A549 (cell line): ENCODE measurements at regions not wholly inside any gene's neighbourhood (a gene's known extent, or its start where the extent isn't known, plus 50 kb on each side); places are given as distances from the start of the nearest gene placed in this dataset.

Experiments used
- ATAC-seq, 2 experiments: fragments of 200-7000 bp in 1 of 2; fragments of >200 bp in 1 of 2; cut with Nextera tagmentation in 1 of 2; cut with Tn5 transposase in 1 of 2; 3 replicates each; pipeline versions ENCODE4 v1.8.0 to v1.9.1; 2018 to 2020; ENCODE audit warnings: mild to moderate bottlenecking in 1 of 2, moderate library complexity in 1 of 2
- CTCF ChIA-PET: fragments of 300-600 bp; sonication (Branson Sonifier 250); formaldehyde crosslinking; extraction: SDS; loops from one replicate; lab custom pipeline; 2021; ENCODE audit warnings: antibody characterized with exemption, inconsistent platforms; lab: Yijun Ruan, JAX
- POLR2A ChIA-PET: fragments of 350-600 bp; formaldehyde crosslinking; extraction: SDS; loops from one replicate; lab custom pipeline; 2021; ENCODE audit warnings: antibody characterized with exemption, inconsistent platforms; lab: Yijun Ruan, JAX
- DNase-seq, 2 experiments: peaks; one replicate each; pipeline versions ENCODE4 v3.0.0 to v3.0.0-alpha.2; 2011 to 2016; ENCODE audit warnings: low read depth in 1 of 2, low spot score in 1 of 2
- FAIRE-seq: peaks from 2 replicates; lab custom pipeline; 2011; peaks lifted over from hg19 to GRCh38; lab: Jason Lieb, UNC
- H3K27ac ChIP-seq, 2 experiments: fragments of >200 bp; sonication (Bioruptor Twin); formaldehyde crosslinking; 3 replicates each; pipeline ENCODE4 v1.5.1; 2016 to 2017
- H3K4me1 ChIP-seq: fragments of >200 bp; sonication (Bioruptor Twin); formaldehyde crosslinking; 3 replicates; pipeline ENCODE4 v1.6.1; 2016
- H3K4me2 ChIP-seq: fragments of >200 bp; sonication (Bioruptor Twin); formaldehyde crosslinking; 3 replicates; pipeline ENCODE4 v1.6.1; 2016
- H3K4me3 ChIP-seq: fragments of >200 bp; sonication (Bioruptor Twin); formaldehyde crosslinking; 3 replicates; pipeline ENCODE4 v1.5.1; 2016
- H3K9me3 ChIP-seq: fragments of >200 bp; sonication (Bioruptor Twin); formaldehyde crosslinking; 3 replicates; pipeline ENCODE4 v1.6.1; 2016
- BHLHE40 ChIP-seq: IDR thresholded peaks from 2 replicates; pipeline ENCODE4 v1.6.1; 2012; ENCODE audit warnings: low read depth, low read length, inconsistent platforms
- CBX2 ChIP-seq: fragments of 200-600 bp; sonication (generic); IDR thresholded peaks from 2 replicates; pipeline ENCODE4 v1.6.1; 2016; ENCODE audit warnings: low read depth, mild to moderate bottlenecking, borderline replicate concordance
- CBX8 ChIP-seq: fragments of 200-600 bp; sonication (generic); IDR thresholded peaks from 2 replicates; pipeline ENCODE4 v1.6.1; 2016
- CEBPB ChIP-seq, 2 experiments: fragments of >200 bp in 1 of 2; sonication (Bioruptor Twin) in 1 of 2; formaldehyde crosslinking in 1 of 2; IDR thresholded peaks; 2 replicates each; pipeline ENCODE4 v1.6.1; 2012 to 2016
- ESRRA ChIP-seq: fragments of 150-350 bp; IDR thresholded peaks from 2 replicates; pipeline ENCODE4 v1.6.1; 2014; ENCODE audit warnings: mild to moderate bottlenecking, low read length, borderline replicate concordance
- FOSL2 ChIP-seq, 2 experiments: fragments of 450-650 bp in 1 of 2; fragments of >200 bp in 1 of 2; sonication (Bioruptor Twin) in 1 of 2; formaldehyde crosslinking; IDR thresholded peaks; 2 replicates each; pipeline versions ENCODE4 v1.5.0 to v1.6.1; 2016 to 2020; ENCODE audit warnings: mild to moderate bottlenecking in 1 of 2, moderate library complexity in 1 of 2
- GATA3 ChIP-seq: IDR thresholded peaks from 2 replicates; pipeline ENCODE4 v1.6.1; 2012; ENCODE audit warnings: borderline replicate concordance
- HEYL ChIP-seq: fragments of 250-450 bp; sonication (Bioruptor Pico); IDR thresholded peaks from 2 replicates; pipeline ENCODE4 v1.8.0; 2021; ENCODE audit warnings: mild to moderate bottlenecking, moderate library complexity
- HOXB13 ChIP-seq: fragments of 250-450 bp; sonication (Bioruptor Pico); IDR thresholded peaks from 2 replicates; pipeline ENCODE4 v1.5.0; 2020; ENCODE audit warnings: low read depth, mild to moderate bottlenecking, moderate library complexity
- PHF8 ChIP-seq: fragments of 200-600 bp; sonication (generic); IDR thresholded peaks from 2 replicates; pipeline ENCODE4 v1.6.1; 2016; ENCODE audit warnings: low read depth, mild to moderate bottlenecking, antibody characterized with exemption, moderate library complexity, borderline replicate concordance
- RARB ChIP-seq: fragments of 250-450 bp; sonication (Bioruptor Pico); IDR thresholded peaks from 2 replicates; pipeline ENCODE4 v1.8.0; 2021; ENCODE audit warnings: mild to moderate bottlenecking, moderate library complexity
- RCOR1 ChIP-seq: fragments of 150-350 bp; IDR thresholded peaks from 2 replicates; pipeline ENCODE4 v1.6.1; 2014; ENCODE audit warnings: antibody characterized with exemption, low read length, low read depth
- RNF2 ChIP-seq: fragments of 200-600 bp; sonication (generic); IDR thresholded peaks from 2 replicates; pipeline ENCODE4 v1.6.1; 2016; ENCODE audit warnings: low read depth, mild to moderate bottlenecking, antibody characterized with exemption, moderate library complexity, borderline replicate concordance
- SMC3 ChIP-seq: fragments of >200 bp; sonication (Bioruptor Twin); formaldehyde crosslinking; IDR thresholded peaks from 3 replicates; pipeline ENCODE4 v1.6.1; 2018; ENCODE audit warnings: inconsistent platforms
- SREBF2 ChIP-seq: fragments of 450-650 bp; IDR thresholded peaks from 2 replicates; pipeline ENCODE4 v1.6.1; 2014; ENCODE audit warnings: mild to moderate bottlenecking, moderate library complexity
- TP53 ChIP-seq: fragments of 250-450 bp; sonication (Bioruptor Pico); IDR thresholded peaks from 2 replicates; pipeline ENCODE4 v1.5.0; 2021; ENCODE audit warnings: mild to moderate bottlenecking, moderate library complexity
- ZNF302 ChIP-seq: fragments of 250-450 bp; sonication (Bioruptor Pico); IDR thresholded peaks from 2 replicates; pipeline ENCODE4 v1.9.0; 2021; ENCODE audit warnings: inconsistent platforms, mild to moderate bottlenecking, moderate library complexity
- whole genome bisulfite sequencing: methylation state at CpG from one replicate; pipeline ENCODE4 v1.1.6; 2017; ENCODE audit errors: missing lambda C conversion rate; 5-methylcytosine and 5-hydroxymethylcytosine counted together

- Histone ChIP-seq H3K4me3 (no peak overlapping the region), H3K4me2 (no peak overlapping the region)
- 81% methylated on average over 4 of the region's 4 CpGs for WGBS
- no peak for DNase-seq
- TF ChIP-seq RCOR1 = no peak
- no peak for TF ChIP-seq RARB (CRISPR knock-in tag)
- TF ChIP-seq TP53 (CRISPR knock-in tag) = no peak
- TF ChIP-seq ESRRA = no peak
- TF ChIP-seq, all 56 proteins: peak for 0
- Histone ChIP-seq H3K27ac (no peak overlapping the region), H3K9me3 (peaks cover 27% of the 10 kb centered on the region), H3K4me1 (peaks cover 8% of the 10 kb centered on the region; the same call in 2 of the 3 replicates)
- no peak for ATAC-seq
- CTCF ChIA-PET = no interaction called here
- POLR2A ChIA-PET = no interaction called here
- FAIRE-seq = peak; percentile 32
These were observed 118.2 kb upstream of the TGFBR2 start for GRCh38 chr3:30488070-30488756.

- WGBS = 57% methylated on average over 6 of the region's 6 CpGs
- ATAC-seq (peak in 1 of 2 experiments; percentile 53; a peak in 3 of 6 replicates), DNase-seq (no peak), FAIRE-seq (peak; percentile 63)
- Histone ChIP-seq H3K4me3 (no peak overlapping the region), H3K4me1 (peaks cover 16% of the 10 kb centered on the region; the same call in 2 of the 3 replicates), H3K4me2 (peak overlapping the region; percentile 4; the same call in 1 of the 3 replicates), H3K9me3 (peaks cover 21% of the 10 kb centered on the region), H3K27ac (peak overlapping the region in 1 of 2 experiments; percentile 67; a peak in 4 of 6 replicates)
- TF ChIP-seq CEBPB (IDR thresholded peaks at IDR 0.05) (peak in 1 of 2 experiments; percentile 34; a peak in 1 of 4 replicates), CBX2 (no peak), RNF2 (no peak), GATA3 (peak; percentile 55; the same call in 1 of the 2 replicates), SREBF2 (no peak)
- POLR2A ChIA-PET = no interaction called here
- CTCF ChIA-PET = interaction anchor here (0.6 to 1.3 kb wide), 2 partner anchors 14 to 287 kb away, joined by 3 read pairs; no protein-coding TSS in a partner anchor
These were observed 113.8 kb upstream of the TGFBR2 start for GRCh38 chr3:30492322-30493192.

- POLR2A ChIA-PET = no interaction called here
- DNase-seq = no peak
- ATAC-seq = no peak
- Histone ChIP-seq H3K27ac (peak overlapping the region in 1 of 2 experiments; percentile 66; a peak in 4 of 6 replicates), H3K4me3 (no peak overlapping the region), H3K9me3 (peaks cover 8% of the 10 kb centered on the region), H3K4me2 (no peak overlapping the region), H3K4me1 (peaks cover 16% of the 10 kb centered on the region; the same call in 2 of the 3 replicates)
- WGBS = 83% methylated on average over 2 of the region's 2 CpGs
- TF ChIP-seq SMC3 = no peak
- TF ChIP-seq ESRRA = no peak
- no peak for TF ChIP-seq PHF8
- TF ChIP-seq HOXB13 (CRISPR knock-in tag) = no peak
- TF ChIP-seq BHLHE40 = no peak
- FAIRE-seq = no peak
- CTCF ChIA-PET = no interaction called here
These were observed 112.5 kb upstream of the TGFBR2 start for GRCh38 chr3:30493911-30494311.

- Histone ChIP-seq H3K4me3 (no peak overlapping the region), H3K4me2 (peak overlapping the region; percentile 23; the same call in 1 of the 3 replicates), H3K27ac (peak overlapping the region; percentile 7 to 16; a peak in 3 of 6 replicates)
- POLR2A ChIA-PET = interaction anchor here (0.7 kb wide), 1 partner anchor 237 kb away, joined by 3 read pairs; no protein-coding TSS in a partner anchor
- no peak for TF ChIP-seq RCOR1
- no peak for TF ChIP-seq CBX8
- no peak for TF ChIP-seq CEBPB (IDR thresholded peaks at IDR 0.05)
- no peak for TF ChIP-seq ZNF302 (CRISPR knock-in tag)
- TF ChIP-seq HEYL = no peak
- TF ChIP-seq FOSL2 (IDR thresholded peaks at IDR 0.05) = no peak
- TF ChIP-seq FOSL2 (CRISPR knock-in tag; IDR thresholded peaks at IDR 0.05) = no peak
- TF ChIP-seq, all 56 proteins: peak for 0
- DNase-seq (no peak), ATAC-seq (no peak), FAIRE-seq (no peak)
- CTCF ChIA-PET = interaction anchor here (0.6 to 1.3 kb wide), 4 partner anchors 9 to 160 kb away, joined by 3 to 7 read pairs (median 4); no protein-coding TSS in a partner anchor
- H3K9me3 ChIP-seq = no peaks in the 10 kb centered on the region
- peaks cover 16% of the 10 kb centered on the region; the same call in 2 of the 3 replicates for H3K4me1 ChIP-seq
- WGBS = 57% methylated on average over 6 of the region's 6 CpGs
These were observed 111.0 kb upstream of the TGFBR2 start for GRCh38 chr3:30495172-30496065.
